GM23338 (cell line): ENCODE measurements at regions not wholly inside any gene's neighbourhood (a gene's known extent, or its start where the extent isn't known, plus 50 kb on each side); places are given as distances from the start of the nearest gene placed in this dataset.

Experiments used
- CREB1 ChIP-seq: fragments of 250-450 bp; sonication (Bioruptor Pico); IDR thresholded peaks from 2 replicates; pipeline ENCODE4 v1.5.0; 2020; ENCODE audit warnings: low read depth, mild to moderate bottlenecking, moderate library complexity
- EZH2 ChIP-seq: fragments of 200-600 bp; sonication (generic); IDR thresholded peaks from one replicate; pipeline ENCODE4 v1.8.0; 2017; ENCODE audit warnings: antibody characterized with exemption, mild to moderate bottlenecking, low read depth; ENCODE audit not compliant: unreplicated experiment
- EZH2phosphoT487 ChIP-seq: fragments of 200-600 bp; sonication (generic); IDR thresholded peaks from one replicate; pipeline ENCODE4 v1.8.1; 2018; ENCODE audit warnings: antibody characterized with exemption; ENCODE audit not compliant: unreplicated experiment
- JUNB ChIP-seq: IDR thresholded peaks from one replicate; pipeline ENCODE4 v1.6.1; 2016; ENCODE audit warnings: antibody characterized with exemption; ENCODE audit not compliant: unreplicated experiment
- POLR2AphosphoS5 ChIP-seq: IDR thresholded peaks from 2 replicates; pipeline ENCODE4 v1.6.1; 2016; ENCODE audit warnings: antibody characterized with exemption, low read depth
- ZNF331 ChIP-seq: fragments of 250-450 bp; sonication (Bioruptor Pico); IDR thresholded peaks from 2 replicates; pipeline ENCODE4 v1.5.0; 2020; ENCODE audit warnings: low read depth, mild to moderate bottlenecking, moderate library complexity
- TF ChIP-seq, protein P1 (sequence below): IDR thresholded peaks from one replicate; pipeline ENCODE4 v1.6.1; 2018; ENCODE audit warnings: antibody characterized with exemption; ENCODE audit not compliant: unreplicated experiment
- TF ChIP-seq, protein P2 (sequence below), 2 experiments: fragments of 200-600 bp in 1 of 2; sonication (generic) in 1 of 2; conservative IDR thresholded peaks; 2 replicates each; pipeline versions ENCODE4 v1.5.1 to v1.6.1; 2016 to 2017; ENCODE audit warnings: antibody characterized with exemption in 2 of 2, low read depth in 2 of 2, mild to moderate bottlenecking in 2 of 2, moderate library complexity in 1 of 2
- TF ChIP-seq, protein P3 (sequence below): fragments of 250-450 bp; sonication (Bioruptor Pico); IDR thresholded peaks from 2 replicates; pipeline ENCODE4 v1.5.0; 2020; ENCODE audit warnings: mild to moderate bottlenecking, moderate library complexity

DNA sequence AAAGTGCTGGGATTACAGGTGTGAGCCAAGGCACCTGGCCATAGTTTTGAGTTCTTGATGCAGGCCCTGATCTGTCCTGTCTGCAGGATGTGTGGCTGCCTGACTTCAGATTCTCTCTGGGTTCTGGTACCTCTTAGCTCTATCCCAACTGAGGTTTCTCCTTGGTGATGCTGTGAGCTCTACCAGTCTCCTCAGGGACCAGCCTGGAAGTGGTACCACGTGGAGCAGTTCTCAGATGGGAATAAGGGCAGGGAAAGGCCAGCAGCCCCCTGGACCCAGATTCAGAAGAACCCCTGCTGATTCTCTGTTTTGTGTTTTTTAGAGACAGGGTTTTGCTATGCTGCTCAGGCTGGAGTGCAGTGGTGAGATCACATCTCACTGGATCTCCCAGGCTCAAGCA is 85.0 kb upstream of the HELT start:
- TF ChIP-seq, protein P1, sequence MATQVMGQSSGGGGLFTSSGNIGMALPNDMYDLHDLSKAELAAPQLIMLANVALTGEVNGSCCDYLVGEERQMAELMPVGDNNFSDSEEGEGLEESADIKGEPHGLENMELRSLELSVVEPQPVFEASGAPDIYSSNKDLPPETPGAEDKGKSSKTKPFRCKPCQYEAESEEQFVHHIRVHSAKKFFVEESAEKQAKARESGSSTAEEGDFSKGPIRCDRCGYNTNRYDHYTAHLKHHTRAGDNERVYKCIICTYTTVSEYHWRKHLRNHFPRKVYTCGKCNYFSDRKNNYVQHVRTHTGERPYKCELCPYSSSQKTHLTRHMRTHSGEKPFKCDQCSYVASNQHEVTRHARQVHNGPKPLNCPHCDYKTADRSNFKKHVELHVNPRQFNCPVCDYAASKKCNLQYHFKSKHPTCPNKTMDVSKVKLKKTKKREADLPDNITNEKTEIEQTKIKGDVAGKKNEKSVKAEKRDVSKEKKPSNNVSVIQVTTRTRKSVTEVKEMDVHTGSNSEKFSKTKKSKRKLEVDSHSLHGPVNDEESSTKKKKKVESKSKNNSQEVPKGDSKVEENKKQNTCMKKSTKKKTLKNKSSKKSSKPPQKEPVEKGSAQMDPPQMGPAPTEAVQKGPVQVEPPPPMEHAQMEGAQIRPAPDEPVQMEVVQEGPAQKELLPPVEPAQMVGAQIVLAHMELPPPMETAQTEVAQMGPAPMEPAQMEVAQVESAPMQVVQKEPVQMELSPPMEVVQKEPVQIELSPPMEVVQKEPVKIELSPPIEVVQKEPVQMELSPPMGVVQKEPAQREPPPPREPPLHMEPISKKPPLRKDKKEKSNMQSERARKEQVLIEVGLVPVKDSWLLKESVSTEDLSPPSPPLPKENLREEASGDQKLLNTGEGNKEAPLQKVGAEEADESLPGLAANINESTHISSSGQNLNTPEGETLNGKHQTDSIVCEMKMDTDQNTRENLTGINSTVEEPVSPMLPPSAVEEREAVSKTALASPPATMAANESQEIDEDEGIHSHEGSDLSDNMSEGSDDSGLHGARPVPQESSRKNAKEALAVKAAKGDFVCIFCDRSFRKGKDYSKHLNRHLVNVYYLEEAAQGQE = no peak
- TF ChIP-seq, protein P2, sequence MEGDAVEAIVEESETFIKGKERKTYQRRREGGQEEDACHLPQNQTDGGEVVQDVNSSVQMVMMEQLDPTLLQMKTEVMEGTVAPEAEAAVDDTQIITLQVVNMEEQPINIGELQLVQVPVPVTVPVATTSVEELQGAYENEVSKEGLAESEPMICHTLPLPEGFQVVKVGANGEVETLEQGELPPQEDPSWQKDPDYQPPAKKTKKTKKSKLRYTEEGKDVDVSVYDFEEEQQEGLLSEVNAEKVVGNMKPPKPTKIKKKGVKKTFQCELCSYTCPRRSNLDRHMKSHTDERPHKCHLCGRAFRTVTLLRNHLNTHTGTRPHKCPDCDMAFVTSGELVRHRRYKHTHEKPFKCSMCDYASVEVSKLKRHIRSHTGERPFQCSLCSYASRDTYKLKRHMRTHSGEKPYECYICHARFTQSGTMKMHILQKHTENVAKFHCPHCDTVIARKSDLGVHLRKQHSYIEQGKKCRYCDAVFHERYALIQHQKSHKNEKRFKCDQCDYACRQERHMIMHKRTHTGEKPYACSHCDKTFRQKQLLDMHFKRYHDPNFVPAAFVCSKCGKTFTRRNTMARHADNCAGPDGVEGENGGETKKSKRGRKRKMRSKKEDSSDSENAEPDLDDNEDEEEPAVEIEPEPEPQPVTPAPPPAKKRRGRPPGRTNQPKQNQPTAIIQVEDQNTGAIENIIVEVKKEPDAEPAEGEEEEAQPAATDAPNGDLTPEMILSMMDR (conservative IDR thresholded peaks at IDR 0.05; ENCODE audit: low read depth in 2 of 2) = no peak
- TF ChIP-seq POLR2AphosphoS5 (no peak), EZH2 (no peak), CREB1 (no peak), JUNB (no peak), EZH2phosphoT487 (no peak), ZNF331 (CRISPR knock-in tag) (no peak)
- TF ChIP-seq, protein P3, sequence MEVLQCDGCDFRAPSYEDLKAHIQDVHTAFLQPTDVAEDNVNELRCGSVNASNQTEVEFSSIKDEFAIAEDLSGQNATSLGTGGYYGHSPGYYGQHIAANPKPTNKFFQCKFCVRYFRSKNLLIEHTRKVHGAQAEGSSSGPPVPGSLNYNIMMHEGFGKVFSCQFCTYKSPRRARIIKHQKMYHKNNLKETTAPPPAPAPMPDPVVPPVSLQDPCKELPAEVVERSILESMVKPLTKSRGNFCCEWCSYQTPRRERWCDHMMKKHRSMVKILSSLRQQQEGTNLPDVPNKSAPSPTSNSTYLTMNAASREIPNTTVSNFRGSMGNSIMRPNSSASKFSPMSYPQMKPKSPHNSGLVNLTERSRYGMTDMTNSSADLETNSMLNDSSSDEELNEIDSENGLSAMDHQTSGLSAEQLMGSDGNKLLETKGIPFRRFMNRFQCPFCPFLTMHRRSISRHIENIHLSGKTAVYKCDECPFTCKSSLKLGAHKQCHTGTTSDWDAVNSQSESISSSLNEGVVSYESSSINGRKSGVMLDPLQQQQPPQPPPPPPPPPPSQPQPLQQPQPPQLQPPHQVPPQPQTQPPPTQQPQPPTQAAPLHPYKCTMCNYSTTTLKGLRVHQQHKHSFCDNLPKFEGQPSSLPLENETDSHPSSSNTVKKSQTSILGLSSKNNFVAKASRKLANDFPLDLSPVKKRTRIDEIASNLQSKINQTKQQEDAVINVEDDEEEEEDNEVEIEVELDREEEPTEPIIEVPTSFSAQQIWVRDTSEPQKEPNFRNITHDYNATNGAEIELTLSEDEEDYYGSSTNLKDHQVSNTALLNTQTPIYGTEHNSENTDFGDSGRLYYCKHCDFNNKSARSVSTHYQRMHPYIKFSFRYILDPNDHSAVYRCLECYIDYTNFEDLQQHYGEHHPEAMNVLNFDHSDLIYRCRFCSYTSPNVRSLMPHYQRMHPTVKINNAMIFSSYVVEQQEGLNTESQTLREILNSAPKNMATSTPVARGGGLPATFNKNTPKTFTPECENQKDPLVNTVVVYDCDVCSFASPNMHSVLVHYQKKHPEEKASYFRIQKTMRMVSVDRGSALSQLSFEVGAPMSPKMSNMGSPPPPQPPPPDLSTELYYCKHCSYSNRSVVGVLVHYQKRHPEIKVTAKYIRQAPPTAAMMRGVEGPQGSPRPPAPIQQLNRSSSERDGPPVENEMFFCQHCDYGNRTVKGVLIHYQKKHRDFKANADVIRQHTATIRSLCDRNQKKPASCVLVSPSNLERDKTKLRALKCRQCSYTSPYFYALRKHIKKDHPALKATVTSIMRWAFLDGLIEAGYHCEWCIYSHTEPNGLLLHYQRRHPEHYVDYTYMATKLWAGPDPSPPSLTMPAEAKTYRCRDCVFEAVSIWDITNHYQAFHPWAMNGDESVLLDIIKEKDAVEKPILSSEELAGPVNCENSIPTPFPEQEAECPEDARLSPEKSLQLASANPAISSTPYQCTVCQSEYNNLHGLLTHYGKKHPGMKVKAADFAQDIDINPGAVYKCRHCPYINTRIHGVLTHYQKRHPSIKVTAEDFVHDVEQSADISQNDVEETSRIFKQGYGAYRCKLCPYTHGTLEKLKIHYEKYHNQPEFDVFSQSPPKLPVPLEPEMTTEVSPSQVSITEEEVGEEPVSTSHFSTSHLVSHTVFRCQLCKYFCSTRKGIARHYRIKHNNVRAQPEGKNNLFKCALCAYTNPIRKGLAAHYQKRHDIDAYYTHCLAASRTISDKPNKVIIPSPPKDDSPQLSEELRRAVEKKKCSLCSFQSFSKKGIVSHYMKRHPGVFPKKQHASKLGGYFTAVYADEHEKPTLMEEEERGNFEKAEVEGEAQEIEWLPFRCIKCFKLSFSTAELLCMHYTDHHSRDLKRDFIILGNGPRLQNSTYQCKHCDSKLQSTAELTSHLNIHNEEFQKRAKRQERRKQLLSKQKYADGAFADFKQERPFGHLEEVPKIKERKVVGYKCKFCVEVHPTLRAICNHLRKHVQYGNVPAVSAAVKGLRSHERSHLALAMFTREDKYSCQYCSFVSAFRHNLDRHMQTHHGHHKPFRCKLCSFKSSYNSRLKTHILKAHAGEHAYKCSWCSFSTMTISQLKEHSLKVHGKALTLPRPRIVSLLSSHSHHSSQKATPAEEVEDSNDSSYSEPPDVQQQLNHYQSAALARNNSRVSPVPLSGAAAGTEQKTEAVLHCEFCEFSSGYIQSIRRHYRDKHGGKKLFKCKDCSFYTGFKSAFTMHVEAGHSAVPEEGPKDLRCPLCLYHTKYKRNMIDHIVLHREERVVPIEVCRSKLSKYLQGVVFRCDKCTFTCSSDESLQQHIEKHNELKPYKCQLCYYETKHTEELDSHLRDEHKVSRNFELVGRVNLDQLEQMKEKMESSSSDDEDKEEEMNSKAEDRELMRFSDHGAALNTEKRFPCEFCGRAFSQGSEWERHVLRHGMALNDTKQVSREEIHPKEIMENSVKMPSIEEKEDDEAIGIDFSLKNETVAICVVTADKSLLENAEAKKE (CRISPR knock-in tag) = no peak
